ENCODE measurements at regions not wholly inside any gene's neighbourhood (a gene's known extent, or its start where the extent isn't known, plus 50 kb on each side); places are given as distances from the start of the nearest gene placed in this dataset.

DNA sequence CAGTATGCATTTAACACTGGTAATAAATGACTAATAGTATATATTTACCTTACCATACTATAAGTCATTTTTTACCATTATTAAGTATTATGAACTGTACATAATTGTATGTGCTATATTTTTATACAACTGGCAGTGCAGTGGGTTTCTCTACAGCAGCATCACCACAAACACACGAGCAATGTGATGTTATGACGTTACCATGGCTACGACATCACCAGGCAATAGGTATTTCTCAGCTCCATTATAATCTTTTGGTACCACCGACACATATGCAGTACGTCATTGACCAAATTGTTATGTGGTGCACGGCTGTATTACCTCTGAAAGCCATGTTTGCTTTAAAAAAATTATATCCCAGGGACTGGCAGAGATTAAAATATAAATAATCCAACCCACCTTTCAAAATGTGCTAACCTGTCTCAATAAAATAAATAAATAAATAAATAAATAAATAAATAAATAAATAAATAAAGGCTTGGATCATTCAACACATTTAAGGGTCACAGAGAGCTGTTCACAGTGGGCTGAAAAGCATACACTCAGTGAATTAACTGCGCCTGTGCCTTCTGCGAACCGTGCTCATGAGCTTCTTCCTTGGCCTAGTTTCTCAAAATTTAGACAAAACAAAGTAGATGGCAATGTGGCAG, 121.4 kb upstream of the SLC35F3 start:
- WGBS (ENCODE audit: insufficient coverage) = 87% methylated on average over 3 of the region's 9 CpGs
- Histone ChIP-seq H3K4me1 (ENCODE audit: control insufficient read depth, insufficient read depth, low read length) (no peaks in the 10 kb centered on the region), H3K9me3 (ENCODE audit: control insufficient read depth, insufficient read depth, low read length) (no peaks in the 10 kb centered on the region), H3K36me3 (ENCODE audit: control insufficient read depth, insufficient read depth, low read length) (no peaks in the 10 kb centered on the region), H3K27me3 (ENCODE audit: control insufficient read depth, insufficient read depth, low read length) (no peaks in the 10 kb centered on the region), H3K4me3 (ENCODE audit: low read depth, low read length) (no peak overlapping the region), H3K27ac (ENCODE audit: low read depth, low read length) (no peak overlapping the region)
- DNase-seq (ENCODE audit: low read depth in 4 of 6, low spot score in 6 of 6) = peak in 1 of 6 donors; percentile 67

- WGBS (ENCODE audit: insufficient coverage) = no CpG with 5 or more reads among the region's 3 CpGs
- Histone ChIP-seq H3K27ac (ENCODE audit: low read depth, low read length) (no peak overlapping the region), H3K4me1 (ENCODE audit: control insufficient read depth, insufficient read depth, low read length) (no peaks in the 10 kb centered on the region), H3K36me3 (ENCODE audit: control insufficient read depth, insufficient read depth, low read length) (no peaks in the 10 kb centered on the region), H3K27me3 (ENCODE audit: control insufficient read depth, insufficient read depth, low read length) (no peaks in the 10 kb centered on the region), H3K9me3 (ENCODE audit: control insufficient read depth, insufficient read depth, low read length) (no peaks in the 10 kb centered on the region), H3K4me3 (ENCODE audit: low read depth, low read length) (no peak overlapping the region)
- DNase-seq (ENCODE audit: low read depth in 4 of 6, low spot score in 6 of 6) = no peak
Measured at GRCh38 chr1:233787599-233787998, 116.9 kb upstream of the SLC35F3 start.

GRCh38 chr1:233788687-233789086, 115.8 kb upstream of the SLC35F3 start:
- Histone ChIP-seq H3K27me3 (ENCODE audit: control insufficient read depth, insufficient read depth, low read length) (no peaks in the 10 kb centered on the region), H3K4me1 (ENCODE audit: control insufficient read depth, insufficient read depth, low read length) (no peaks in the 10 kb centered on the region), H3K36me3 (ENCODE audit: control insufficient read depth, insufficient read depth, low read length) (no peaks in the 10 kb centered on the region), H3K9me3 (ENCODE audit: control insufficient read depth, insufficient read depth, low read length) (peaks cover 1% of the 10 kb centered on the region), H3K27ac (ENCODE audit: low read depth, low read length) (no peak overlapping the region), H3K4me3 (ENCODE audit: low read depth, low read length) (no peak overlapping the region)
- no peak for DNase-seq (ENCODE audit: low read depth in 4 of 6, low spot score in 6 of 6)

DNA sequence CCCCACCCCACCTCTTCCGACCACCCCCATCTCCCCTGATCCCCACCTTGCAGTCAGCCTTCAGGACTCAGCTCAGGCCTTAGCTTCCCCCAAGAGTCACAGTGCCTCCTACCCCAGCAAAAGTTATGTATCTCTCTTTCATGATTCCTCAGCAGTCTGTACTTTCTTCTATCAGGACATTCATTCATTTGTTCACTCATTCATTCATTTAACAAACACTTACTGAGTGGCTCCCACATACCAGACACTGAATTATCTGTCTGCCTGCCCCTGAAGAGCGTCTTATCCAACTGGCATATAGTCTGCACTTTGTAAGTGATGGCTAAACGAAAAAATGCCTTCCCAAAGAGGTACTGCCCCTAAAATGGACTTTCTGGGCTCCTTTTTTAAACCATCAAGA, 114.4 kb upstream of the SLC35F3 start:
- Histone ChIP-seq H3K4me1 (ENCODE audit: control insufficient read depth, insufficient read depth, low read length) (no peaks in the 10 kb centered on the region), H3K9me3 (ENCODE audit: control insufficient read depth, insufficient read depth, low read length) (peaks cover 3% of the 10 kb centered on the region), H3K27me3 (ENCODE audit: control insufficient read depth, insufficient read depth, low read length) (no peaks in the 10 kb centered on the region), H3K36me3 (ENCODE audit: control insufficient read depth, insufficient read depth, low read length) (no peaks in the 10 kb centered on the region), H3K4me3 (ENCODE audit: low read depth, low read length) (no peak overlapping the region), H3K27ac (ENCODE audit: low read depth, low read length) (no peak overlapping the region)
- no peak for DNase-seq (ENCODE audit: low read depth in 4 of 6, low spot score in 6 of 6)
- WGBS (ENCODE audit: insufficient coverage) = 83% methylated on average over 2 of the region's 3 CpGs

DNA sequence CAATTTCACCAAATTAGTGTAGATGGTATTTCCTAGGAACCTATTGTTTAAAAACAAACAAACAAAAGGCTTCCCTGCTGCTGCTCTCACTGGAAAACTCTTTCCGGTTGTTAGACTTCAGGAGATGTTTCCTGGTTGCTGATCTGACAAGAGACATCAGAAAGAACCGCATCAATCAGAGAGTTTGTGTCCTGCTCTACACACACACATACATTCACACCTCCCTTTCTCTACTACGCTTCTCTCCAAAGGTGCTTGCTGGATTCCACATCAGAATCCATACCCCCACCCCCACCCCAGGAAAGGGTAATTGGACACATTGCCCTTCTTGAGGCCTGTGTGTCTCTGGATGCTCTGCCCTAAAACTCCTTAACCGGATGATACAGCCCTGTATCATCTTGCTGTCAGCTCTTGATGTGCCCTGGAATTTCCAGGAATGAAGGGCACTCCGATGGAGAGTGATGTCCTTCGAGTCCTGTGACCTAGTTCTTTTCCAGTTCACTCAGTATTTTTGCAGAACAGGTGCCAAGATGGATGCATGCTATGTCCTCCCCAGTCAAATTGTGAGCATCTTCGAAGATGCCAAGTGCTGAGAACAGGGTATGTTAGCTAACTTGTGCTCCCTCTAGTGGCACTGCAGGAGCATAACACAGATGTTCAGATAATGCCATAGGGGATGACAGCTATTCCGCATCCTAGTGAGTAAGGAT, 113.7 kb upstream of the SLC35F3 start:
- peak in 5 of 6 donors; percentile 46 to 95 (median 58) for DNase-seq (ENCODE audit: low read depth in 4 of 6, low spot score in 6 of 6)
- 47% methylated on average over 7 of the region's 8 CpGs for WGBS (ENCODE audit: insufficient coverage)
- peaks cover 3% of the 10 kb centered on the region for H3K9me3 ChIP-seq (ENCODE audit: control insufficient read depth, insufficient read depth, low read length)
- no peaks in the 10 kb centered on the region for H3K4me1 ChIP-seq (ENCODE audit: control insufficient read depth, insufficient read depth, low read length)
- no peak overlapping the region for H3K4me3 ChIP-seq (ENCODE audit: low read depth, low read length)
- no peaks in the 10 kb centered on the region for H3K27me3 ChIP-seq (ENCODE audit: control insufficient read depth, insufficient read depth, low read length)
- H3K27ac ChIP-seq (ENCODE audit: low read depth, low read length) = no peak overlapping the region
- H3K36me3 ChIP-seq (ENCODE audit: control insufficient read depth, insufficient read depth, low read length) = no peaks in the 10 kb centered on the region

GRCh38 chr1:233791372-233791703, 113.1 kb upstream of the SLC35F3 start:
- no peak overlapping the region for H3K27ac ChIP-seq (ENCODE audit: low read depth, low read length)

DNA sequence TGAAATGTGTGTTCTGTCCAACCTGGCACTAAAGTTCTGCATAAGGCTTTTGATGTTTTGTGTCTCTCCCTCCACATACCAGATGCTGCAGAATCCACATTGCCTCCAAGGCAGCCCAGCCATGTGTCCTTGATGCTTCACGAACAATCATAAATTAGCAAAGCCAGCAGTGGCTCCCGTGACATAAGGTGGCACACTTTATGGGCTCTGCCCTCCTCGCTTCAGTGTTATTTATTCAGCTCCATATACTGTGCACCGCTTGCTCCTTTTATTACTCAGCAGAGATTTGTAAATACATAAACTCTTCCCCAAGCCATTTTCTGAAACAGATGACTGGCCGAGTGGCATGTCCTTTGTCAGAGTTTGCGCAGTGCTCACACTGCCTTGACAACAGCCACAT, 112.8 kb upstream of the SLC35F3 start:
- Histone ChIP-seq H3K27me3 (ENCODE audit: control insufficient read depth, insufficient read depth, low read length) (no peaks in the 10 kb centered on the region), H3K9me3 (ENCODE audit: control insufficient read depth, insufficient read depth, low read length) (peaks cover 3% of the 10 kb centered on the region), H3K36me3 (ENCODE audit: control insufficient read depth, insufficient read depth, low read length) (no peaks in the 10 kb centered on the region), H3K4me1 (ENCODE audit: control insufficient read depth, insufficient read depth, low read length) (no peaks in the 10 kb centered on the region), H3K4me3 (ENCODE audit: low read depth, low read length) (no peak overlapping the region), H3K27ac (ENCODE audit: low read depth, low read length) (no peak overlapping the region)
- WGBS (ENCODE audit: insufficient coverage) = 62% methylated on average over 6 of the region's 6 CpGs
- DNase-seq (ENCODE audit: low read depth in 4 of 6, low spot score in 6 of 6) = peak in 1 of 6 donors; percentile 82

More at GRCh38 chr1:233791372-233791703, 113.1 kb upstream of the SLC35F3 start:
- H3K36me3 ChIP-seq (ENCODE audit: control insufficient read depth, insufficient read depth, low read length) = no peaks in the 10 kb centered on the region
- WGBS (ENCODE audit: insufficient coverage) = 14% methylated on average over 1 of the region's 1 CpG
- DNase-seq (ENCODE audit: low read depth in 4 of 6, low spot score in 6 of 6) = no peak
- H3K4me3 ChIP-seq (ENCODE audit: low read depth, low read length) = no peak overlapping the region
- no peaks in the 10 kb centered on the region for H3K27me3 ChIP-seq (ENCODE audit: control insufficient read depth, insufficient read depth, low read length)
- H3K9me3 ChIP-seq (ENCODE audit: control insufficient read depth, insufficient read depth, low read length) = peaks cover 3% of the 10 kb centered on the region
- H3K4me1 ChIP-seq (ENCODE audit: control insufficient read depth, insufficient read depth, low read length) = no peaks in the 10 kb centered on the region

GRCh38 chr1:233794863-233795262, 109.6 kb upstream of the SLC35F3 start:
- H3K27me3 ChIP-seq (ENCODE audit: control insufficient read depth, insufficient read depth, low read length) = no peaks in the 10 kb centered on the region
- no CpG with 5 or more reads among the region's 2 CpGs for WGBS (ENCODE audit: insufficient coverage)
- no peaks in the 10 kb centered on the region for H3K4me1 ChIP-seq (ENCODE audit: control insufficient read depth, insufficient read depth, low read length)
- no peak overlapping the region for H3K27ac ChIP-seq (ENCODE audit: low read depth, low read length)
- H3K36me3 ChIP-seq (ENCODE audit: control insufficient read depth, insufficient read depth, low read length) = no peaks in the 10 kb centered on the region
- no peak overlapping the region for H3K4me3 ChIP-seq (ENCODE audit: low read depth, low read length)
- peaks cover 3% of the 10 kb centered on the region for H3K9me3 ChIP-seq (ENCODE audit: control insufficient read depth, insufficient read depth, low read length)
- no peak for DNase-seq (ENCODE audit: low read depth in 4 of 6, low spot score in 6 of 6)

DNA sequence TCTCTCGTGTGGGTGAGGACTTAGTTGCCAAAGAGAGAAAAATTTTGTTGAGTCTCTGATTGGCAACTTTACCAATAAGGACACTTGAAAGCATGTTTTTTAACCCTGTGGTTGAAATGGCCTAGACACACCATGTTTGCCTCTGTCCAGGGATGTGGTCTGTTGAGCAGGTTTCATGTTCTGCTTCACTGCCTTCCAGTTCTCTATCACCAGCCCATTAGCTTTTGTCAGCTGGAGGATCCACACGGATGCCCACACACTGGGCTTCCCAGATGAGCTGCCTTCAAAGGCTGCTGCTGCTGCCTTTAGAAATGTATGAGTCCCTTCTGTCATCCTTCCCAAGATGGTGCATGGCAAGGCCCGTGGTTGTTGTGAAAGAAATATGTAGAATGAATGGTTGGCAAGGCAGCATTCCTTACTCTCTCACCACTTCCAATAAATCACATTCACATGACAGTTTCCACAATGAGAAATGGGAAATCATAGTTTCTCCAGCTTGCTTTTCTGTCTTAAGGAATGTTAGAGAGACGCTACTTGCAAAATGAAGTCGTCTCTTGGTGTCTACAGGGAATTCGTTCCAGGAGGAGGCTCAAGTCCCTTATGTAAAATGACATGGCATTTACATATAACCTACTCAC, 108.2 kb upstream of the SLC35F3 start:
- Histone ChIP-seq H3K4me3 (ENCODE audit: low read depth, low read length) (no peak overlapping the region), H3K9me3 (ENCODE audit: control insufficient read depth, insufficient read depth, low read length) (peaks cover 3% of the 10 kb centered on the region), H3K27ac (ENCODE audit: low read depth, low read length) (no peak overlapping the region), H3K36me3 (ENCODE audit: control insufficient read depth, insufficient read depth, low read length) (no peaks in the 10 kb centered on the region), H3K4me1 (ENCODE audit: control insufficient read depth, insufficient read depth, low read length) (no peaks in the 10 kb centered on the region), H3K27me3 (ENCODE audit: control insufficient read depth, insufficient read depth, low read length) (no peaks in the 10 kb centered on the region)
- peak in 1 of 6 donors; percentile 2 for DNase-seq (ENCODE audit: low read depth in 4 of 6, low spot score in 6 of 6)
- WGBS (ENCODE audit: insufficient coverage) = 100% methylated on average over 1 of the region's 6 CpGs

DNA sequence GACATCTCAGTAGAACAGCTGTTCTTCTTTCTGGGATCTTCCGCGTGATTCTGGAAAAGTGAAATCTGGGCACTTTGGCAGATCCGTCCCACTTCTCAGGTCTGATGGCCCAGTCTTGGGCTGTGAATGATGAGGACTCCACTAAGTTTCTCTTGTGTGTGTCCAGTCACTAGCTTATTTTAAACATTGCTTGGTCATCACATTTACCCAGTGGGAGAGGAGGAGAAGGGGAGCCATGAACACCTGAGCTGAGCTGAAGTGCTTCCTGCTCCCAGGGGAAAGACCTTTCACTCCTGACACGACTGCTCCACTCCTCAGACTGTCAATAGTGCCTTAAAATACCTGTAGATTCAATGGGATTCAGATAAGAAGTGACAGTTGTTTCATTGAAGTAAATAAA, 101.9 kb upstream of the SLC35F3 start:
- Histone ChIP-seq H3K36me3 (ENCODE audit: control insufficient read depth, insufficient read depth, low read length) (no peaks in the 10 kb centered on the region), H3K4me1 (ENCODE audit: control insufficient read depth, insufficient read depth, low read length) (no peaks in the 10 kb centered on the region), H3K27me3 (ENCODE audit: control insufficient read depth, insufficient read depth, low read length) (no peaks in the 10 kb centered on the region), H3K27ac (ENCODE audit: low read depth, low read length) (no peak overlapping the region), H3K4me3 (ENCODE audit: low read depth, low read length) (no peak overlapping the region), H3K9me3 (ENCODE audit: control insufficient read depth, insufficient read depth, low read length) (no peaks in the 10 kb centered on the region)
- DNase-seq (ENCODE audit: low read depth in 4 of 6, low spot score in 6 of 6) = no peak
- WGBS (ENCODE audit: insufficient coverage) = 100% methylated on average over 2 of the region's 4 CpGs

All from spinal cord (tissue), 9 donors.